CD1c-positive myeloid dendritic cell (primary cell): ENCODE measurements at regions not wholly inside any gene's neighbourhood (a gene's known extent, or its start where the extent isn't known, plus 50 kb on each side); places are given as distances from the start of the nearest gene placed in this dataset.
"Not testable (repeated sequence)": the region's sequence is repeated elsewhere in the genome, so short reads cannot be mapped to it uniquely, and the experiment has no call there.

ENCODE experiments used
- DNase-seq: peaks from one replicate; pipeline ENCODE4 v3.0.0-alpha.2; 2016; ENCODE audit errors: extremely low spot score

- DNase-seq = peak; percentile 63
These were observed 56.3 kb upstream of the KRTAP5-11 start for GRCh38 chr11:71638801-71639519.

DNA sequence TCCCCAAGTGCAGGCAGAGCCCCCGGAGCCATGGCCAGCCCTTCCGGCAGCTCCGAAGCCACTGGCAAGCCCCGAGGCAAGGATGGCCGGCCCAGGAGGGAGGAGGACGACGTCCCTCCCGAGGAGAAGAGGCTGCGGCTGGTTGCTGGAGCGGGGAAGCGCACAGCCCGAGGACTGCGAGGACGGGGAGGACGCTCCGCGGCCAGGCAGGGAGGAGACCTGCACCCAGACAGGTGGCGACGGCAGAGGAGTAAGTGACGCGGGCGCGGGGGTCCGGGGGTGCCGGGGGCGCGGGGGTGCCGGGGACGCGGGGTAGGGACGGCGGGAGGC, 56.8 kb upstream of the KRTAP5-11 start:
- not testable (repeated sequence) for DNase-seq

DNA sequence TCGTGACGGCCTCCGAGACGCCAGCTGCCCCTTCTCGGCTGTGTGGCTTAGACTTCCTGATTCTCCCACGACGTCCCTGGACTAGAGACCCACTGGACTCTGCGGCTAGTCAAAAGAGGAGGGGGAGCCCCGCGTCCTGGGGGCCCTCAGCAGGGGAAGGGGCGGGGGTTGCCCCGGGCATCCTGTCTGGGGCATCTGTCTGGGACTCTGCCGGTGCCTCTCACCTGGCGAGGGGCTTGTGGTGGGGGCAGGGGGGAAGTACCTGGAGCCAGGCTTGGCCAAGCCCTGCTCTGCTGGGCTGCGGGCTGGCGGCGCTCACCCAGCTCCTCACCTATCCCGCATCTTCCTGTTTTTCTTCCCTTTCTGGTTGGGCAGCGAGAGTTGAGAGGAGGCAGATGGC, 57.2 kb upstream of the KRTAP5-11 start:
- DNase-seq = not testable (repeated sequence)

DNA sequence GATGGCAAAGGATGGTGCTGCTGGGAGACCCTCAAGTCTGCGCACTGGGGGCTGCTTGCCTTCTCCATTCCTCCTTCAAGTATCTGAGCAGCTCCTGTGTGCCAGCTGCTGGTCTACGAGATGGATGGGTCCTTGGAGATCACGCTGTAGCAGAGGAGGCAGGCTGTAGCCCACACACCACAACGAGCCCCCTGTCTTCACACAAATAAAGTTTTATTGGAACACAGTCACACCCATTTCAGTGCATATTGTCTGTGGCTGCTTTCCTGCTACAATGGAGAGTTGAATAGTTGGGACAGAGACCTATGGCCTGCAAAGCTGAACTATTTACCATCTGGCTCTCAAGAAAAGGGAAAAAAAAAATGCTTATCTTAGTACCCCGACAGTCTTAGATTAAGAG, 64.4 kb upstream of the KRTAP5-11 start:
- DNase-seq = not testable (repeated sequence)

DNA sequence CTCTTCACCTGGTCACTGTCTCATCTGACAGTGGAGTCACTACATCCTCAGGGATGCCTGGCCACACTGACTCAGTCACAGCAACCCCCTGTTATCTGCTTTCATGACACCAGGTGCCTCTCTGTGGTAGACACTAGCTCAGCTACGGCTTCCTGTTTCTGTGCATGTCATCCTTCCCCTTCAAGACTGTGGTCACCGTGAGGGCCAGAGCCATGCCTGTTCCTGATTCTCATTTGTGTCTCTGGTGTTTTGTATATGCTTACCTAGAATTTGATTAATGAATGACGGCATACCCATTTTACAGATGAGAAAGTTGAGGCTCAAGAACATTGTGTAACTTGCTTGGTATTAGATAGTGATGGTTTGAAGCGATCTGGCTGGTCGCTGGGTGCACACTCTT, 70.3 kb upstream of the KRTAP5-11 start:
- DNase-seq = not testable (repeated sequence)

DNA sequence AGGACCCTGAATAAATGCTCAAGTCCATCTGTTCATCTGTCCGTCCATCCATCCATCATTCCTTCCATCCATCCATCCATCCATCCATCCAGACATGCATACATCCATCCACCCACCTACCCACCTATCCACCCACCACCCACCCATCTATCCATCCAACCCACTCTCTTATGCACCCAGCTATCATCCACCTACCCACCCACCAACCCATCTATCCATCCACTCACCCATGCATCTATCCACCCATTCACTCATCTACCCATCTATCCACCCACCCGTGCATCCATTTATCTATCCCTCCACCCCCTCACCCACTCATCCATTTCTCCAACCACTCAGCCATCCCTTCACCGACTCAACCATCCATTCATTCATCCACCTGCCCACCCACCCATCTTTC, 71.7 kb upstream of the KRTAP5-11 start:
- DNase-seq = not testable (repeated sequence)

GRCh38 chr11:71655041-71655440, 72.4 kb upstream of the KRTAP5-11 start:
- DNase-seq = not testable (repeated sequence)

DNA sequence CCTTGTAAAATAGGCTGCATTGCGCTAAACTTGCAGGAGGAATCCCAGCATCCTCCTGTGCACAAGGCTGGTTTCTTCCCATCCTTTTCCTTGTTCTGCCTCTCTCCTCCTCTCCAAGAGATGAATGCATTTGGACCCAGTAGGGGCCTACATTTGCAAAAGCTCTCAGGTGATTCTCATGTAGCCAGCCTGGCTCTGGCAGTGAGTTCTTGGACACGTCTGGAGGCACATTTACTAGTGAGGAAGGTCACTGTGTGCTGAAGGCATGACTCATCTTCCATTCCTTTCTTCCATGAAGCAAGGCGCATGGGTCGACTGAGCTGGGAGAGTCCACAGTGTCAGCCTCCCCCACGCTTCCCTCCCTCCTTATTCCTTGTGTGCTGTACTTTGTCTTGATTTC, 73.8 kb upstream of the KRTAP5-11 start:
- DNase-seq = not testable (repeated sequence)

- not testable (repeated sequence) for DNase-seq
These were observed 82.3 kb upstream of the KRTAP5-11 start for GRCh38 chr11:71664941-71665340.

- DNase-seq = not testable (repeated sequence)
These were observed 115.4 kb upstream of the KRTAP5-11 start for GRCh38 chr11:71698110-71698509.

GRCh38 chr11:71698961-71699360, 116.3 kb upstream of the KRTAP5-11 start:
- DNase-seq = not testable (repeated sequence)

GRCh38 chr11:71701435-71702291, 119.0 kb upstream of the KRTAP5-11 start:
- not testable (repeated sequence) for DNase-seq

GRCh38 chr11:71705086-71705737, 122.5 kb upstream of the KRTAP5-11 start:
- not testable (repeated sequence) for DNase-seq

DNA sequence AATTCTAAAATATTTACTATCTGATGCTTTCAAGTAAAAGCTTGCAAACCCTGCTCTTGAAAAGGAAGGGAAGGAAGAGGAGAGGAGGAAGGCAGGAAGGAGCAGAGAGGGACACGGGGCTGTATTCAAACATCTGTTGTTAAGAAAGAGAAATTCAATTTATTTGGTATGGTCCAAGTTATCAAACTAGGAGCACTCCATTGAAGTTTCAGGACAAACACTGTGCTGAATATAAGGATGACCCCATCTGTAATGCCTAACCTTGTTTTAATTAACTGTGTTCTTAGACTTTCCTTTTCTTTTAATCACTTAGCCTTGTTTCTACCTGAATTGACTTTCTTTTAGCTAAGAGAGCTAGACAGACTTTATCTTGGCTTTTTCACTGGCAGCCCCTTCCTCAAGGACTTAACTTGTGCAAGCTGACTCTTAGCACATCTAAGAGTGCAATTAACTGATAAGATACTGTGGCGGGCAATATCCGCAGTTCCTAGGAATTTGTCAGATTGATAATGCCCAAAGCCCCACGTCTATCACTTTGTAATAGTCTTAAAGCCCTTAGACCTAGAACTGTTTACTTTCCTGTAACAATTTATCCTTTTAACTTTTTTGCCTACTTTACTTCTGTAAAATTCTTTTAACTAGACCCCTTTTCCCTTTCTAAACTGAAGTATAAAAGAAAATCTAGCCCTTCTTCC, 123.2 kb upstream of the KRTAP5-11 start:
- DNase-seq = not testable (repeated sequence)

- DNase-seq = not testable (repeated sequence)
These were observed 124.4 kb upstream of the KRTAP5-11 start for GRCh38 chr11:71707083-71707482.

DNA sequence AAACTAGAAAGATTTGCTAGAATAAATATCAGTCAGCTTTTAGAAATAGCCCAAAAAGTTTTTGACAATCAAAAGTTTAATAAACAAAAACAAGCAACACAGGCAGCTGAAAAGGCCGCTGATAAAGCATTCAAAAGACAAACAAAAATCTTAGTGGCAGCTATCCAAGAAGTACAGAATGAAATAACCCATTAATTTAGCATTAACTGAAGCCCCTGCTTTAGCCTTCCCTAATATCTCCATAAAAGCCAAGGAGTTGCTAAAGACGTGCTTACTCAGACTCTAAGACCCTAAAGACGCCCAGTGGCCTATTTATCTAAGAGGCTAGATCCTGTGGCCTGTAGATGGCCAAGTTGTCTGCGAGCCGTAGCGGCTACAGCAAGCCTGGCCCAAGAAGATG, 123.5 kb upstream of the DEFB108B start:
- not testable (repeated sequence) for DNase-seq

GRCh38 chr11:71710171-71710671, 122.8 kb upstream of the DEFB108B start:
- DNase-seq = not testable (repeated sequence)

GRCh38 chr11:71710701-71711385, 122.2 kb upstream of the DEFB108B start:
- DNase-seq = not testable (repeated sequence)

DNA sequence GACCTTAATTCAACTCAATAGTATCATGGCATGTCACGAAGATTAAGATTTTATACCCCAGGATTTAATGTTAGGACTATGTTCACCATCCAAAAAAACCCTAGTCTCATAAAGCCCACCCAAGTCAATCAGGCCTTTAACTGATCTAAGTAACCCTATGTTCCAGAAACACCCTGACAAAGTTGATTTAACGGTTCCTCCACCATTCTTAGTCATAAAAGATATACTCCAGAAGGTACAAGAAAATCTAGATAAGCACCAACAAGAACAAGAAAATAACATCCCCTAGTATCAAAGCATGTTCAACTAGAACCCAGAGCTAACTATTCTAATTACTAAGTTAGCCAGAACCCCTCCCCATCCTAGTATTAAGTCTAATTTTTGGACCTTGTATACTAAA, 120.7 kb upstream of the DEFB108B start:
- DNase-seq = not testable (repeated sequence)

GRCh38 chr11:71712846-71713245, 120.2 kb upstream of the DEFB108B start:
- DNase-seq = not testable (repeated sequence)

- not testable (repeated sequence) for DNase-seq
These were observed 118.5 kb upstream of the DEFB108B start for GRCh38 chr11:71714510-71714909.
